DND-41 (cell line): ENCODE measurements at regions not wholly inside any gene's neighbourhood (a gene's known extent, or its start where the extent isn't known, plus 50 kb on each side); places are given as distances from the start of the nearest gene placed in this dataset.

Experiments
- ATAC-seq: fragments of 200-7000 bp; cut with Tn5 transposase; 3 replicates; pipeline ENCODE4 v1.9.1; 2021; ENCODE audit warnings: low read depth; ENCODE audit not compliant: insufficient read depth
- DNase-seq: peaks from one replicate; pipeline ENCODE4 v3.0.0-alpha.2; 2020
- H2AFZ ChIP-seq: 2 replicates; pipeline ENCODE4 v1.6.0; 2012; ENCODE audit warnings: low read depth, low read length
- H3K27ac ChIP-seq: 2 replicates; pipeline ENCODE4 v1.5.1; 2012; ENCODE audit warnings: low read length, inconsistent platforms
- H3K27me3 ChIP-seq: fragments of 200-600 bp; sonication (generic); 2 replicates; pipeline ENCODE4 v1.6.0; 2012; ENCODE audit warnings: low read length, mild to moderate bottlenecking, inconsistent platforms; ENCODE audit not compliant: insufficient read depth, poor library complexity
- H3K36me3 ChIP-seq: 2 replicates; pipeline ENCODE4 v1.5.1; 2012; ENCODE audit warnings: low read length, inconsistent platforms; ENCODE audit not compliant: insufficient read depth
- H3K4me1 ChIP-seq: 2 replicates; pipeline ENCODE4 v1.5.1; 2012; ENCODE audit warnings: mild to moderate bottlenecking, low read length; ENCODE audit not compliant: insufficient read depth
- H3K4me2 ChIP-seq: 2 replicates; pipeline ENCODE4 v1.6.0; 2012; ENCODE audit warnings: mild to moderate bottlenecking, moderate library complexity, low read length, inconsistent platforms; ENCODE audit not compliant: insufficient read depth
- H3K4me3 ChIP-seq, 2 experiments: fragments of 200-600 bp in 1 of 2; shearing (Covaris generic) in 1 of 2; 2 replicates each; pipeline ENCODE4 v1.5.1; 2012 to 2016; ENCODE audit warnings: inconsistent platforms in 2 of 2, low read length in 2 of 2, mild to moderate bottlenecking in 2 of 2, low read depth in 1 of 2, moderate library complexity in 1 of 2
- H3K79me2 ChIP-seq: 2 replicates; pipeline ENCODE4 v1.6.0; 2012; ENCODE audit warnings: low read length, inconsistent platforms; ENCODE audit not compliant: insufficient read depth
- H3K9ac ChIP-seq: 2 replicates; pipeline ENCODE4 v1.6.0; 2012; ENCODE audit warnings: low read depth, mild to moderate bottlenecking, inconsistent platforms, low read length, moderate library complexity
- H3K9me3 ChIP-seq: 2 replicates; pipeline ENCODE4 v1.5.1; 2012; ENCODE audit warnings: low read length, moderate library complexity, mild to moderate bottlenecking, inconsistent platforms; ENCODE audit not compliant: insufficient read depth, severe bottlenecking
- H4K20me1 ChIP-seq: 2 replicates; pipeline ENCODE4 v1.6.0; 2012; ENCODE audit warnings: low read length; ENCODE audit not compliant: insufficient read depth
- EZH2 ChIP-seq: IDR thresholded peaks from 3 replicates; pipeline ENCODE4 v1.6.1; 2012; ENCODE audit warnings: borderline replicate concordance, low read depth, mild to moderate bottlenecking, moderate library complexity, low read length, inconsistent platforms; ENCODE audit not compliant: severe bottlenecking
- TF ChIP-seq, protein P1 (sequence below): IDR thresholded peaks from 2 replicates; pipeline ENCODE4 v1.5.1; 2012; ENCODE audit warnings: borderline replicate concordance, low read length, moderate library complexity, mild to moderate bottlenecking; ENCODE audit not compliant: poor library complexity, severe bottlenecking; ENCODE audit errors: extremely low read depth

DNA sequence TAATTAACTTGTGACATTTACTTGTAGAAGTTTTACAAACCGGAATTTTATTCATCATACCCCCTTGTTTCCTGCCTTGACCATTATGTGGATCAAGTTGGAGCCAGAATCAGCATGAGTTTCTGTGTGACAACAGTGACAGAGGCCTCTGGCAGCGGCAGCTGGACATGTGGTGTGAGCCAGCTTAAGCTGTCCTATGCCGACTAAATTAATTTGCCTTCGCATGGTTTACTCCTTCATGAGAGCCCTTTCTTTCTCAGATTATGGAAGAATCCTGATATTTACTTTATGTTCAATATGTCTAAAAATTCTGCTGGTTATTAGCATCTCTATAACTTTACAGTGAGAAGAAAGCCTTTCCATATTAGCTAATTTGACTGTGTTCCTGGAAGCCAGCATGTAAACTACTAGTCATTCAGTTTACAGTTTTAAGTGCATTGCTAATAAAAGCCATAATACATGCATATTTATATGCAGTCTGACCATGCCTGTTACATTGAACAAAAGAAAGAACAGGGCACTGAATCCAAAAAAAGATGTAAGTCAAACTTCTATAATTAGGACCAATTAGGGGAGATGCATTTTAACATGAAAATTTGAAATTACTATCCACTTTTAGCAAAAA, 495.8 kb upstream of the ACVR2A start:
- DNase-seq: no peak
- Histone ChIP-seq H4K20me1 (no peaks in the 10 kb centered on the region), H3K27ac (no peak overlapping the region), H3K4me2 (no peak overlapping the region), H3K9ac (no peak overlapping the region), H3K79me2 (no peaks in the 10 kb centered on the region), H3K27me3 (no peaks in the 10 kb centered on the region), H3K9me3 (peaks cover 13% of the 10 kb centered on the region), H3K4me3 (no peak overlapping the region), H3K4me1 (no peaks in the 10 kb centered on the region), H3K36me3 (no peaks in the 10 kb centered on the region), H2AFZ (no peak overlapping the region)
- no peak for ATAC-seq
- no peak for TF ChIP-seq EZH2
- TF ChIP-seq, protein P1, sequence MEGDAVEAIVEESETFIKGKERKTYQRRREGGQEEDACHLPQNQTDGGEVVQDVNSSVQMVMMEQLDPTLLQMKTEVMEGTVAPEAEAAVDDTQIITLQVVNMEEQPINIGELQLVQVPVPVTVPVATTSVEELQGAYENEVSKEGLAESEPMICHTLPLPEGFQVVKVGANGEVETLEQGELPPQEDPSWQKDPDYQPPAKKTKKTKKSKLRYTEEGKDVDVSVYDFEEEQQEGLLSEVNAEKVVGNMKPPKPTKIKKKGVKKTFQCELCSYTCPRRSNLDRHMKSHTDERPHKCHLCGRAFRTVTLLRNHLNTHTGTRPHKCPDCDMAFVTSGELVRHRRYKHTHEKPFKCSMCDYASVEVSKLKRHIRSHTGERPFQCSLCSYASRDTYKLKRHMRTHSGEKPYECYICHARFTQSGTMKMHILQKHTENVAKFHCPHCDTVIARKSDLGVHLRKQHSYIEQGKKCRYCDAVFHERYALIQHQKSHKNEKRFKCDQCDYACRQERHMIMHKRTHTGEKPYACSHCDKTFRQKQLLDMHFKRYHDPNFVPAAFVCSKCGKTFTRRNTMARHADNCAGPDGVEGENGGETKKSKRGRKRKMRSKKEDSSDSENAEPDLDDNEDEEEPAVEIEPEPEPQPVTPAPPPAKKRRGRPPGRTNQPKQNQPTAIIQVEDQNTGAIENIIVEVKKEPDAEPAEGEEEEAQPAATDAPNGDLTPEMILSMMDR: no peak

DNA sequence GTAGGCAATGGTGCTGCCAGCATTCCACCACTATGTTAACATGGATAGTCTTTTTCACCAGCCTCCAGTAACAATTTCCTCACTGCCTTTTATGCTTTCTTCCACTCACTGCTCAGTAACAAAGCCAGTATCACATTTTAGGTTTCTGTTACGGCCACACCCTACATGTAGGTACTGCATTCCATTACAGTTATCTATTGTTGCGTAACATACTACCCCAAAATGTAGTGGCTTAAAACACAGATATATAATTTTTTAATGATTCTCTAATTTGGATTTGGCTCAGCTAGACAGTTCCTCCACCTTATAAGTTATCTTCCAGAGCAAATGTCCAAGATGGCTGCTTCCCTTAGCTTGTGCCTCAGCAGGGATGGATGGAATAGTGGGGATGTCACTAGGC, 498.7 kb upstream of the ACVR2A start:
- Histone ChIP-seq H3K36me3 (no peaks in the 10 kb centered on the region), H3K4me2 (no peak overlapping the region), H3K9ac (no peak overlapping the region), H3K27me3 (no peaks in the 10 kb centered on the region), H3K4me1 (no peaks in the 10 kb centered on the region), H3K27ac (no peak overlapping the region), H2AFZ (no peak overlapping the region; the same call in 1 of the 2 replicates), H3K79me2 (no peaks in the 10 kb centered on the region), H3K4me3 (no peak overlapping the region), H3K9me3 (peaks cover 13% of the 10 kb centered on the region), H4K20me1 (no peaks in the 10 kb centered on the region)
- TF ChIP-seq EZH2: no peak
- TF ChIP-seq, protein P1: no peak
- DNase-seq (no peak), ATAC-seq (no peak)

DNA sequence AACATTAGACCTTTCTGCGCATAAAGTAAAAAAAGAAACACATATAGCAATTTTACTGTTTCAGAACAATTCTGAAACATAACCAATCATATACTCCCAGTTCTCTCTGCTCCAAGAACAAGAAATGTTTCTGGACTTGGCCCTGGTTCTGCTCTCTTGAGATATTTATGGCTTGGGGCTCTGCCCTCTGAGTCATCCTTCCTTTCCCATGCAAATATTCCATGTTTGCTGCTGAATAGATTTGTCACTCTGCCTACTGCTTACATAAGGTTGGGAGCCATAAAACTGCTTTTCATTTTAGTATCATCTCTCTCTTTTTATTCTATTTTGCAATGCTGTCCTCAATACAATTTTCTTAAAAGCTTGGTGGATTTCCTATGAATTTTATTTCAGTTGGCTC, 499.6 kb upstream of the ACVR2A start:
- no peaks in the 10 kb centered on the region for H3K36me3 ChIP-seq
- H4K20me1 ChIP-seq: no peaks in the 10 kb centered on the region
- ATAC-seq (no peak), DNase-seq (no peak)
- H3K27ac ChIP-seq: no peak overlapping the region
- H3K9me3 ChIP-seq: peaks cover 13% of the 10 kb centered on the region
- H3K79me2 ChIP-seq: no peaks in the 10 kb centered on the region
- H2AFZ ChIP-seq: no peak overlapping the region
- H3K4me2 ChIP-seq: no peak overlapping the region
- H3K27me3 ChIP-seq: no peaks in the 10 kb centered on the region
- no peak for TF ChIP-seq EZH2
- TF ChIP-seq, protein P1: no peak
- no peaks in the 10 kb centered on the region for H3K4me1 ChIP-seq
- no peak overlapping the region for H3K4me3 ChIP-seq
- no peak overlapping the region for H3K9ac ChIP-seq

DNA sequence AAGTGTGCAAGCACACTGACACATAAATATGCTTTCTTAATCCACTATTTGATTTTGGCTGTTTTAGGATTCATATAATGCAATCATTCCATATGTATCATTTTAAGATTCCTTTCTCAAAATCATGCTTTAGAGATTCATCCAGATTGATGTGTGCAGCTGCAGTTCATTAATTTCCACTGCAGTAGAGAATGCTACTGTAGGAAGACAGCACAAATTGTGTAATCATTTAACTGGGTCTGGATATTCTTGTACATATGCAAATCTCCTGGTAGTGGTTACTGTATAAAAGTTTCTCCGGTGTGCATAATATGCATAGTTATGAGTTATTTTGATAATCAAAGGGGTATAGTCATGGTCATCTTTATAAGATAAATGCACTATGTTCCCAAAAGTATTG, 502.5 kb upstream of the ACVR2A start:
- Histone ChIP-seq H3K4me2 (no peak overlapping the region), H3K9me3 (peaks cover 13% of the 10 kb centered on the region), H3K79me2 (no peaks in the 10 kb centered on the region), H3K4me1 (no peaks in the 10 kb centered on the region), H3K36me3 (no peaks in the 10 kb centered on the region), H3K27me3 (no peaks in the 10 kb centered on the region), H3K4me3 (no peak overlapping the region), H3K9ac (no peak overlapping the region), H2AFZ (no peak overlapping the region), H4K20me1 (no peaks in the 10 kb centered on the region), H3K27ac (no peak overlapping the region)
- no peak for ATAC-seq
- TF ChIP-seq, protein P1: no peak
- no peak for TF ChIP-seq EZH2
- DNase-seq: no peak
